T-helper 2 cell treated with Interferon-gamma antibody and Interleukin-4, amounts not matched to agents 5 μg/mL and 100 μg/mL, for 36 hours (primary cell): ENCODE measurements at regions not wholly inside any gene's neighbourhood (a gene's known extent, or its start where the extent isn't known, plus 50 kb on each side); places are given as distances from the start of the nearest gene placed in this dataset.
"Not testable (repeated sequence)": the region's sequence is repeated elsewhere in the genome, so short reads cannot be mapped to it uniquely, and the experiment has no call there.

ENCODE experiments used
- DNase-seq: peaks from one replicate; pipeline ENCODE4 v3.0.0; 2021; ENCODE audit warnings: low spot score
- H3K27ac Mint-ChIP-seq: one replicate; pipeline ENCODE4 v1.8.0; 2021; ENCODE audit warnings: mild to moderate bottlenecking, mixed read lengths
- H3K27me3 Mint-ChIP-seq: one replicate; pipeline ENCODE4 v1.8.0; 2021; ENCODE audit warnings: low read depth, mixed read lengths
- H3K36me3 Mint-ChIP-seq: one replicate; pipeline ENCODE4 v1.8.0; 2021; ENCODE audit warnings: low read depth, mixed read lengths
- H3K4me1 Mint-ChIP-seq: one replicate; pipeline ENCODE4 v1.8.0; 2021; ENCODE audit warnings: low read depth, mixed read lengths
- H3K4me3 Mint-ChIP-seq: one replicate; pipeline ENCODE4 v1.8.0; 2022; ENCODE audit warnings: mild to moderate bottlenecking, moderate library complexity, mixed read lengths
- H3K9me3 Mint-ChIP-seq: one replicate; pipeline ENCODE4 v1.8.0; 2021; ENCODE audit warnings: mixed read lengths

DNA sequence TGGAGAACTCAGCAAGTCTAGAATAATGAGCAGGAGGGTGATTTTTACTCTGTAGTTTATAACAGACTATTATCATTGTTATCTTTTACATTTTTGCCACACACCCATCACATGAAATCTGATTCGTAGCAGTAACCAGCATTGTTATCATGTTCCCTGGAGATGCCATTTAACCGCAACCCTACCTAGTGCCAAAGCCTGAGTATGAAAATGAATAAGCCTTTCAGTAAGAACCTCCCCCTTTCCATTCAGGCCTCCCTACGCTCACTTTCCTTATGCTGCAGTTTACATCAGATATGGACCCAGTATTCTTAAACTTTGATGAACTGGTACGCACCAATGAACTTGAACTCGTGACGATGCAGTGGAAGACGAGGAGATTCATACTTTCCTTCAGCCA lies 158.7 kb upstream of the SPRED1 start:
- Mint-ChIP-seq H3K9me3 (peaks cover 4% of the 10 kb centered on the region), H3K4me3 (no peak overlapping the region), H3K27ac (no peak overlapping the region), H3K36me3 (no peaks in the 10 kb centered on the region), H3K4me1 (no peaks in the 10 kb centered on the region), H3K27me3 (peaks cover 6% of the 10 kb centered on the region)
- no peak for DNase-seq

DNA sequence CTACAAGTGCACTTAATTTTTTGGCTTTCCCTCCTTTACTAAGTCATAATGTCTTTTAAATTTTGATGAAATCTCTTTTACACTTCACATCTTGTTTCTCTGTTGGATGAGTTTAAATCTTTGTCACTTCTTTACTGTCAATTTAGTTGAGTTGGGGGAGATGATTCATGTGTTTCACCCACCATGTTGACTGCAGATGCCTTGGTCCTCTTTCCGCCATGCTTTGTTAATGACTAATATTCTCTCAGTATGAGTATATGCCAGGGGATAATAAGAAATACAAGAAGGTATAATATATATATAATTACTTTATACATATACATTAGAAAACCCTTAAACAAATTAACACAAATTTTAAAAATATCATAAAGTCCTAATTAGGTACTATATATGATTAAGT lies 149.7 kb upstream of the SPRED1 start:
- peaks cover under 1% of the 10 kb centered on the region for H3K27me3 Mint-ChIP-seq
- peaks cover 1% of the 10 kb centered on the region for H3K9me3 Mint-ChIP-seq

DNA sequence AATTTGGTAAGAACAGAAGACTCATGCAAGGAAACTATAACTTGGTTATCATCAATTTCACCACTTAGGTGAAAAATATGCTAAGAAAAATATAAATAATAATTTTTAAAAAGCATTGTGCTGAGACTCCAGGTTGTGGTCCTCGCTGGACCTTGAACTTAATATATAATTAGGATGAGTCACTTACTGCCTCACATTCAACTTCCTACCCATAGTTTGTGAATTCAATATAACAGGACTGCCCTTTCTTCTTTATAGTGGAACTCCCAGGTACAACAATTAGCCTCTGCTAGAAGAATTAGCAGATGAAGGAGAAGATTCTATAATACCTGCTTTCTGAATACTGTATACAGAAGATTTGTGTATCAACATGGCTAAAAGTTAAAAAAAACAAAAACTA lies 149.1 kb upstream of the SPRED1 start:
- Mint-ChIP-seq H3K4me1 (no peaks in the 10 kb centered on the region), H3K9me3 (no peaks in the 10 kb centered on the region), H3K36me3 (no peaks in the 10 kb centered on the region), H3K4me3 (no peak overlapping the region), H3K27ac (no peak overlapping the region), H3K27me3 (no peaks in the 10 kb centered on the region)
- no peak for DNase-seq

More for the DNA sequence above, 149.7 kb upstream of the SPRED1 start:
- DNase-seq = no peak
- no peaks in the 10 kb centered on the region for H3K4me1 Mint-ChIP-seq
- H3K27ac Mint-ChIP-seq = no peak overlapping the region
- H3K4me3 Mint-ChIP-seq = no peak overlapping the region
- H3K36me3 Mint-ChIP-seq = no peaks in the 10 kb centered on the region

DNA sequence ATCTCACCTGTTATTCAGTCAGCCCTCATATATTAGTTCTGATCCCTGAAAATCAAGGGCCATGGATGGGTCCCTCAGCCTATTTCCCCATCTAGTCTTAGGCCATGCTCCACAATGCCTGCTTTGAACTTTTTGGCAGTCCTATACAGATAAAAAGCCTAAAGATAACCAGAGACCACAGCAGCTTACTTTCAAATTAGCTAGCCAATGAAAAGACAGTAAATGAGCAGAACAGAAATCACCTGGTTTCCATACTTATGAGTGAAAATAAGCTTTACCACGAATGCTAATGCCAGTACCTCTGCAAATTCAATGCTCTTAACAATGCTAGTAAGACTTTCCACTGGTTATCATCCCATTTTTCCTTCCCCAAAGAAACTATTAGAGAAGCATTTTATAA lies 141.6 kb upstream of the SPRED1 start:
- H3K4me3 Mint-ChIP-seq = no peak overlapping the region
- no peaks in the 10 kb centered on the region for H3K9me3 Mint-ChIP-seq
- no peaks in the 10 kb centered on the region for H3K36me3 Mint-ChIP-seq

DNA sequence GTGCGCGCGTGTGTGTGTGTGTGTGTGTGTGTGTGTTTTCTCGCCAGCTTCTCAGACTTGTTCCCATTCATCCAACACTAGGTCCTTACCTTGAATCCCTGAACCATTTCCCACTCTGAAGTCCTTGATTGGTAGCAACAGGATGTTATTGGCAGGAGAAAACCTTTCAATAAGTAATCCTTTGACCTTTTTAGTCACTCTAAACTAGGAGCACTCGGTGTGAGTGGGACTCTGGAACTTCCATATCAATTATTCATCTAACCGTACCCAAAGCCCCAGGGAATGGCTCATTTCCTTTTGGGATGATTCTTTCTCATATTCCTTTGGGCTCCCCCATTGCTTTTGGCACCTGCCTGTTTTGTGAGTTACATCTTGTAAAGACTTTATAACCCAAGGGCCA lies 140.2 kb upstream of the SPRED1 start:
- H3K9me3 Mint-ChIP-seq = no peaks in the 10 kb centered on the region
- H3K4me1 Mint-ChIP-seq = no peaks in the 10 kb centered on the region
- H3K36me3 Mint-ChIP-seq = no peaks in the 10 kb centered on the region
- no peak for DNase-seq
- no peaks in the 10 kb centered on the region for H3K27me3 Mint-ChIP-seq
- H3K4me3 Mint-ChIP-seq = no peak overlapping the region
- no peak overlapping the region for H3K27ac Mint-ChIP-seq

More for the DNA sequence above, 141.6 kb upstream of the SPRED1 start:
- Mint-ChIP-seq H3K27me3 (no peaks in the 10 kb centered on the region), H3K4me1 (no peaks in the 10 kb centered on the region), H3K27ac (no peak overlapping the region)
- DNase-seq = no peak

DNA sequence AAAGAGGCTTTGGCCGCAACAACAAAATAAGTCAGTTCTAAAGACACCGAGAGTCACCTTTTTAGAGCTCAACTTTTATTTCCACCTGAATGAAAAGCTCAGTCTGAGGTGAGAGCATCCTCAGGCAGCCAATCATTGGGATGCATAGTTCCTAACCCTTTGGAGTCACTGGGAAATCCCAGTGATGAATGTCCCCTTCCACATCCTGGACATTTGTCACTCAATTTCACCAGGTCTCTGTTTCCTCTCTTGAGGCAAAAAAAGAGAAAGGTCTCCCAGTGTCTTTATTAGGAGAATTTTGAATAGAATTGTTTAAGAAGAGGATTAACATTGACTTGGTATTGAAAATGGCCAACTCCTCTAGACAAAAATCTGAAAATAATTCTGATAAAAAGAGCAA lies 137.5 kb upstream of the SPRED1 start:
- no peaks in the 10 kb centered on the region for H3K9me3 Mint-ChIP-seq
- H3K36me3 Mint-ChIP-seq = no peaks in the 10 kb centered on the region
- no peak overlapping the region for H3K27ac Mint-ChIP-seq
- H3K4me1 Mint-ChIP-seq = no peaks in the 10 kb centered on the region
- no peak for DNase-seq
- H3K27me3 Mint-ChIP-seq = no peaks in the 10 kb centered on the region
- H3K4me3 Mint-ChIP-seq = no peak overlapping the region

DNA sequence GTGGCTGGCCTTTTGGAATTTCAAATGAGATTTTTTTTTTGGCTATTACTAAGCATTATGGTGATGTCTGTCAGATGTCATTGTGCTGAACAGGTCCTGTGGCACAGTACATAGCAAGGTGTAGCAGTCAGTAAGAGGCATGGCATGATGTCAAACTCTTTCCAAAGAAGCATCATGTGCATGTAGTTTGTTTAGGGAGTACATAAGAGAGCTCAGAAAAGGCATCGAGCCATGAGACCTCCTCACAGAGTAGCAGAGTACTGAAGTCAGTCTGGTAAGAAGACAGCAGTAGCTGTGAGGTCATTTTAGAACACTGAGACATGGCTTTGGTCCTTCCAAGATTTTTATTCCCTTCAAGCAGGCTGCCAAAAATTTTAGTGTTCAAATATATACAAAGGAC lies 134.9 kb upstream of the SPRED1 start:
- Mint-ChIP-seq H3K4me3 (no peak overlapping the region), H3K9me3 (peaks cover 6% of the 10 kb centered on the region), H3K4me1 (no peaks in the 10 kb centered on the region), H3K27me3 (no peaks in the 10 kb centered on the region), H3K36me3 (no peaks in the 10 kb centered on the region), H3K27ac (no peak overlapping the region)
- DNase-seq = no peak

DNA sequence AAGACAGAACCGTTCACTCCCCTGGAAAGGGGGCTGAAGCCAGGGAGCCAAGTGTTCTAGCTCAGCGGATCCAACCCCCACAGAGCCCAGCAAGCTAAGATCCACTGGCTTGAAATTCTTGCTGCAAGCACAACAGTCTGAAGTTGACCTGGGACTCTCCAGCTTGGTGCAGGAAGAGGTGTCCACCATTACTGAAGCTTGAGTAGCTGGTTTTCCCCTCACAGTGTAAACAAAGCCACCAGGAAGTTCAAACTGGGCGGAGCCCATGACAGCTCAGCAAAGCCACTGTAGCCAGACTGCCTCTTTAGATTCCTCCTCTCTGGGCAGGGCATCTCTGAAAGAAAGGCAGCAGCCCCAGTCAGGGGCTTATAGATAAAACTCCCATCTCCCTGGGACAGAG lies 132.8 kb upstream of the SPRED1 start:
- not testable (repeated sequence) for H3K36me3 Mint-ChIP-seq, H3K4me1 Mint-ChIP-seq, H3K27me3 Mint-ChIP-seq, H3K9me3 Mint-ChIP-seq, H3K4me3 Mint-ChIP-seq, DNase-seq, H3K27ac Mint-ChIP-seq

DNA sequence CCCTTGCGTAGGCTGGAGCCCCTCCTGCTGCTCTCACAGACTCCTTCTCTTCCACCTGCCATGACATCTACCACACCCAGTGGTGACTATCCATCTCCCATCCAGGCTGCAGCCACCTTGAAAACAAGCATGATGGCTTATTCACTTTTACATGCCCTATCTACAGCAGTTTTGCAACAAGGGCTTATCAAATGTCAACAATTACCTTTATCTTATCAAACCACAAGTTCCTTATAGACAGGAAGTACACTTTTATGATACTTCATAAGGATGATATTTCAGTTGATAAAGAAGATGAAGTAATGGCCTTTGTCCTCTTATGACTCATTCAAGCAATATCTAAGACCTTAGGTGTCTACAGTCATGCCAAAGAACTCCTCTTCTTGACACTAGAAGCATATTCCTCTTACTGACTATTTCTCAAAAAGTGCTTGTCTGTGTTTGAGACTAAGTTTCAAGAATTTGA lies 125.3 kb upstream of the SPRED1 start:
- no peaks in the 10 kb centered on the region for H3K36me3 Mint-ChIP-seq
- DNase-seq = no peak
- H3K27ac Mint-ChIP-seq = no peak overlapping the region
- no peaks in the 10 kb centered on the region for H3K4me1 Mint-ChIP-seq
- peaks cover 15% of the 10 kb centered on the region for H3K27me3 Mint-ChIP-seq
- peaks cover 5% of the 10 kb centered on the region for H3K9me3 Mint-ChIP-seq
- no peak overlapping the region for H3K4me3 Mint-ChIP-seq

DNA sequence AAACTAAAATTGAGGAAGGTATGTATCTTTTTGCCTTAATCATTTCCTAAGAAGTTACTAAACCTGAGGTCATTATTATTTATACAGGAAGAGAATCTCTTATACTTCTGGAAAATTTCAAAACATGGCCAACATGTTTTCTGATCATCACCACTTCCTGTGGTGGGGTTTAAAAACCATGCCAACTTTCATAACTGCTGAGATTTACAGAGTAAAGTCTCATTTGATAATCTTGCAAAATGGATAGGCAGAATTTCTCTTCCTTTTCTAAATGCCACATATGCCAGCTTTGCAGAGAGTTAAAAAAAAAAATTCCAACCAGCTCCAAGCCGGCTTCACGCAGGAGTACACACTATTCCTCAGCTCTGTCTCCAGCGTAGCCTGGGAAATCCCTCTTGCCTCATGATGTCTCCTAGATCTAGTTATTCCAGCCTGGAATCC lies 124.3 kb upstream of the SPRED1 start:
- Mint-ChIP-seq H3K36me3 (no peaks in the 10 kb centered on the region), H3K27ac (no peak overlapping the region), H3K9me3 (no peaks in the 10 kb centered on the region), H3K27me3 (peaks cover 15% of the 10 kb centered on the region), H3K4me3 (no peak overlapping the region), H3K4me1 (no peaks in the 10 kb centered on the region)
- no peak for DNase-seq

DNA sequence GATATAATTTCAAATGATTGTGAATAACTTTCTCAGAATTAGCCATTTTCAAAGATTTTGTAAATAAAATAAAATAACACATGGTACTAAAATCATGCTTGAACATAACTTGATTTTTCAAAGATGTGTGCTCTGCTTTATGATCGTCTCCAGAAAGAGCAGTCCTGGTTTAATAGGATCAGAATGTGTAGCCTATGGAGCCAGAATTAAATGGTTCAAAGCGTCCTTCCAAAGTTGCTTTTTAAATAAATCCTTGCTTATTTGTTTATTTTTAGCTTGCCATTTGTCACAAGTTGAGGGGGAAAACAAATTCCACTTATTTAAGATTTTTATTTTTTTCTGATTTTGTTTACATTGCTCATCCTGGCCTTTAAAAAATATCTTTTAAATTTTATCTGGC lies 123.7 kb upstream of the SPRED1 start:
- no peak overlapping the region for H3K27ac Mint-ChIP-seq
- H3K36me3 Mint-ChIP-seq = no peaks in the 10 kb centered on the region
- no peaks in the 10 kb centered on the region for H3K4me1 Mint-ChIP-seq
- no peaks in the 10 kb centered on the region for H3K9me3 Mint-ChIP-seq
- H3K4me3 Mint-ChIP-seq = no peak overlapping the region
- H3K27me3 Mint-ChIP-seq = peaks cover 15% of the 10 kb centered on the region
- no peak for DNase-seq

DNA sequence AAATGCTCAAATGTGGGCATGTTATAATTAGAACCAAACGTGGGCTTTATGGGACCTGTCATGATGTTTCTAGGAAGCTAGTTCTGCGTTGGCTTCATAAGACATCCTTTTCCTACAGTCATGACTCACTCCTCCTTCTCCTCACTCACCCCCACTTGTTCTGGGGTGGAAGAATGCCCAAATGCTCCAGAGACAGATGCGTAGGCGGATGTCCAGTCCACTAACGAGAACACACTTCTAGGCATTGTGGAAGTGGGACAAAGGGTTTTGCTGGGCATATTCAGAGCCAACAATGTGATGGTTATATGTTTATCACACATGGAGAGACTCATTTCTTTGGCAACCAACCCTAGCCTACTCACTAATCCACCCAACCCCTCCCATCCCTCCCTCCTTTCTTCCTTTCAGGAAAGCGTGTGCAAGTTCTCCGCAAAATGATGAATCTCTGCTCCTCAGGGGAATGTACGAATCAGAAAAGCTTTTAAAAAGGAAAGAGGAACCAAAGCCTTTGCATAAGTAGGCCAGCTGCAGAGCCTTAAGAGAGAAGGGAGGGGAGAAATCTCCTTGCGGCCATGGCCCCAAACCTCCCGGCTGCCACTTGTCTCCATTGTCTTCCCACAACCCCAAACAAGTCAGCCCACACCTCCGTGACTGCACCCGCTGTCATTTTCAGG lies 123.0 kb upstream of the SPRED1 start:
- H3K36me3 Mint-ChIP-seq = no peaks in the 10 kb centered on the region
- H3K27me3 Mint-ChIP-seq = peaks cover 15% of the 10 kb centered on the region
- no peak for DNase-seq
- H3K4me3 Mint-ChIP-seq = no peak overlapping the region
- H3K4me1 Mint-ChIP-seq = no peaks in the 10 kb centered on the region
- H3K9me3 Mint-ChIP-seq = no peaks in the 10 kb centered on the region
- H3K27ac Mint-ChIP-seq = no peak overlapping the region

DNA sequence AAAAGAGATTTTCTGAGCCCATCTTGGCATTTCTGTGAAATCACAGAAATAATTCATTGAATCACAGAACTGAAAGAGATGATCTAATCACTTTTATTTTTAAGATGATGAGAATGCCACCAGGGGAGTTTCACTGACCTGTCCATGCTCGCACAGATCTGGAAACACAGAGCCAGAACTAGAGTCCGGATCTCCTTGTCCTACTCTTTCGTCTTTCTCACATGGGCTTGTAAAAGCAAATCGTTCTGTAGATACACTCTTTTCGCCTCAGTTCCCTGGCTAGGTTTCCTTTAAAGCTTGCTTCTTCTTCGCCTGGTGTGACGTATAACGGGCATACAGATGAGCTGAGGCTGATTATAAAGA lies 122.5 kb upstream of the SPRED1 start:
- Mint-ChIP-seq H3K27ac (no peak overlapping the region), H3K4me3 (no peak overlapping the region), H3K9me3 (no peaks in the 10 kb centered on the region), H3K4me1 (no peaks in the 10 kb centered on the region), H3K36me3 (no peaks in the 10 kb centered on the region), H3K27me3 (peaks cover 15% of the 10 kb centered on the region)
- DNase-seq = no peak

DNA sequence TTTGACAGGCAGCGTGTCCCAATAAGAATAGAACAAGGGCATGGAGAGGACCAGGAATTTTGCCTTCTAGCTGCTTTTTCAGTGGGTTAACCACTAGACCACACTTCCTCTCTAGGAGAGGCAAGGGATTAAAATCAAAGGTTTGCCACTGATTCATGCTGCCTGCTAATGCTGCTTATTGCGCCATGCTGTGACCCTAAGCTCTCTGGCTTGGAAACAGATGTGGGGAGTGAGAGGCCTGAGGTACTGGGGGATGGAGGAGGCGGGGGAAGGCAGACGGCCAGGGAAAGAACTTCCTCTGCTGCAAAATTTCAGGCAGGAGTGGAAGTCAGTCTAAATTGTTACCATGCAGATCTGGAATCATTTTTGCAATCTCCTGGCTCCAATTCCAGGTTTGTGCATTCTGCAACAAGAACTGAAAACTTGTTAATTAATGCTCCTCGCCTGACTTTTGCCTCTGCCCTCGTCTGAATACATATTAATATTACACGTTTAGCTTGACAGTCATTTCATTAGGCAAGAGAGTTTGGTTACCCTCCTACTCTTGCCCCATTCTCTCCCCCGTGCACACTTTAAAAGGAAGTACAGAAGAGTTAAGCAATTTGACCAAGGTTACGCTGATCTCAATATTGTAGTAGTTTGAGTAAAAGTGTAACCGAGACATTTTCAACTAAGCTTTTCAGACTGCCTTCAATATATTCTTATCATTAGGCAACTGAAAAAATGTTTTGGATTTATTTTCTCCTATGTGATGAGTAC lies 121.7 kb upstream of the SPRED1 start:
- Mint-ChIP-seq H3K36me3 (no peaks in the 10 kb centered on the region), H3K9me3 (no peaks in the 10 kb centered on the region), H3K27me3 (peaks cover 15% of the 10 kb centered on the region), H3K27ac (no peak overlapping the region), H3K4me3 (no peak overlapping the region), H3K4me1 (no peaks in the 10 kb centered on the region)
- no peak for DNase-seq

DNA sequence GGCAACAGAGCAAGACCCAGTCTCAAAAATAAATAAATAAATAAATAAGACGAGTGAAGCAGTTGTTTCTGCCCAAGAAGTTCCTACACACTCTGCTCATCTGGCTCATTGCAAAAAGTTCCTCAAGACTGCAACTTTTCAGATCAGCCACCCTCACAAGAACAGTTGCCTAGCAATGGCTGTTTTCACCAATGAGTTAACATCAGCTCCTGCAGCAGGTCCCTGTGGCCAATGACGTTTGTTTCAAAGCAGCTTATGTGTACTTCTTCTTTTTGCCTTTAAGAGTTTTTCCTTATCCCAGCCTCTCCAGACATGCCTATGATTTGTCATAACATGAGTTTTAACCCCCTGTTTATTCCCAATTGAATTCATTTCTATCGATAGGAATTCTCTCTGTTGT lies 118.4 kb upstream of the SPRED1 start:
- Mint-ChIP-seq H3K4me3 (no peak overlapping the region), H3K4me1 (no peaks in the 10 kb centered on the region), H3K27ac (no peak overlapping the region), H3K27me3 (peaks cover 15% of the 10 kb centered on the region), H3K36me3 (no peaks in the 10 kb centered on the region), H3K9me3 (no peaks in the 10 kb centered on the region)
- DNase-seq = no peak
